Astrocyte (in vitro differentiated cells and primary cell): ENCODE measurements at regions not wholly inside any gene's neighbourhood (a gene's known extent, or its start where the extent isn't known, plus 50 kb on each side); places are given as distances from the start of the nearest gene placed in this dataset.
A peak's percentile ranks its signal among the peaks of the same experiment; 100 is the strongest.

ENCODE experiments used
- DNase-seq: peaks from one replicate; pipeline ENCODE4 v3.0.0-alpha.2; 2010; ENCODE audit warnings: low read depth
- FAIRE-seq: peaks from 2 replicates; lab custom pipeline; 2011; peaks lifted over from hg19 to GRCh38; lab: Jason Lieb, UNC
- H2AFZ ChIP-seq: 2 replicates; pipeline ENCODE4 v1.6.0; 2012; ENCODE audit warnings: low read depth, low read length, inconsistent platforms
- H3K27ac ChIP-seq: 2 replicates; pipeline ENCODE4 v1.5.1; 2011; ENCODE audit warnings: low read depth, low read length, inconsistent platforms
- H3K27me3 ChIP-seq: 2 replicates; pipeline ENCODE4 v1.6.0; 2011; ENCODE audit warnings: low read length, inconsistent platforms; ENCODE audit not compliant: insufficient read depth
- H3K36me3 ChIP-seq: 2 replicates; pipeline ENCODE4 v1.5.1; 2011; ENCODE audit warnings: low read length, inconsistent platforms; ENCODE audit not compliant: insufficient read depth
- H3K4me1 ChIP-seq: 2 replicates; pipeline ENCODE4 v1.5.1; 2011; ENCODE audit warnings: low read length, inconsistent platforms; ENCODE audit not compliant: insufficient read depth
- H3K4me2 ChIP-seq: 2 replicates; pipeline ENCODE4 v1.6.0; 2012; ENCODE audit warnings: low read length, inconsistent platforms
- H3K4me3 ChIP-seq: 2 replicates; pipeline ENCODE4 v1.5.1; 2011; ENCODE audit warnings: low read depth, mild to moderate bottlenecking, low read length, inconsistent platforms; ENCODE audit not compliant: insufficient read depth
- H3K79me2 ChIP-seq: 2 replicates; pipeline ENCODE4 v1.6.0; 2012; ENCODE audit warnings: mild to moderate bottlenecking, low read length, inconsistent platforms; ENCODE audit not compliant: insufficient read depth
- H3K9ac ChIP-seq: 2 replicates; pipeline ENCODE4 v1.6.0; 2012; ENCODE audit warnings: mild to moderate bottlenecking, low read length, inconsistent platforms
- H3K9me3 ChIP-seq: 2 replicates; pipeline ENCODE4 v1.5.1; 2012; ENCODE audit warnings: low read depth, mild to moderate bottlenecking, low read length, inconsistent platforms; ENCODE audit not compliant: insufficient read depth
- H4K20me1 ChIP-seq: 2 replicates; pipeline ENCODE4 v1.6.0; 2012; ENCODE audit warnings: low read length, inconsistent platforms; ENCODE audit not compliant: insufficient read depth
- H3K27ac Mint-ChIP-seq: one replicate; pipeline ENCODE4 v1.8.0; 2021; ENCODE audit warnings: mild to moderate bottlenecking, mixed read lengths; ENCODE audit not compliant: unreplicated experiment
- H3K27me3 Mint-ChIP-seq: one replicate; pipeline ENCODE4 v1.8.0; 2021; ENCODE audit warnings: low read depth, mixed read lengths; ENCODE audit not compliant: unreplicated experiment
- H3K36me3 Mint-ChIP-seq: one replicate; pipeline ENCODE4 v1.8.0; 2021; ENCODE audit warnings: low read depth, mixed read lengths; ENCODE audit not compliant: unreplicated experiment
- H3K4me1 Mint-ChIP-seq: one replicate; pipeline ENCODE4 v1.8.0; 2021; ENCODE audit warnings: low read depth, mixed read lengths; ENCODE audit not compliant: unreplicated experiment
- H3K4me3 Mint-ChIP-seq: one replicate; pipeline ENCODE4 v1.8.0; 2021; ENCODE audit warnings: mild to moderate bottlenecking, moderate library complexity, mixed read lengths; ENCODE audit not compliant: unreplicated experiment
- H3K9me3 Mint-ChIP-seq: one replicate; pipeline ENCODE4 v1.8.0; 2021; ENCODE audit warnings: mild to moderate bottlenecking, mixed read lengths; ENCODE audit not compliant: unreplicated experiment
- CTCF ChIP-seq: IDR thresholded peaks from 2 replicates; pipeline ENCODE4 v1.5.1; 2011; ENCODE audit warnings: low read depth, mild to moderate bottlenecking, inconsistent platforms, low read length, moderate library complexity; ENCODE audit not compliant: insufficient read depth
- EZH2 ChIP-seq: IDR thresholded peaks from 2 replicates; pipeline ENCODE4 v1.6.1; 2012; ENCODE audit warnings: mild to moderate bottlenecking, low read length, inconsistent platforms; ENCODE audit not compliant: insufficient read depth

GRCh38 chr9:614431-614830 is 227.1 kb upstream of the DMRT1 start:
- Mint-ChIP-seq H3K36me3 (no peaks in the 10 kb centered on the region), H3K4me3 (no peak overlapping the region), H3K27ac (peak overlapping the region; percentile 55), H3K4me1 (peaks cover 7% of the 10 kb centered on the region), H3K27me3 (no peaks in the 10 kb centered on the region), H3K9me3 (no peaks in the 10 kb centered on the region)
- no peak for DNase-seq
- Histone ChIP-seq H3K4me3 (no peak overlapping the region), H4K20me1 (no peaks in the 10 kb centered on the region), H3K9ac (no peak overlapping the region), H3K27me3 (no peaks in the 10 kb centered on the region), H2AFZ (no peak overlapping the region), H3K4me1 (peaks cover 11% of the 10 kb centered on the region), H3K79me2 (no peaks in the 10 kb centered on the region), H3K27ac (no peak overlapping the region), H3K4me2 (no peak overlapping the region), H3K36me3 (no peaks in the 10 kb centered on the region), H3K9me3 (no peaks in the 10 kb centered on the region)
- no peak for FAIRE-seq
- TF ChIP-seq CTCF, result no peak
- TF ChIP-seq EZH2, result no peak

GRCh38 chr9:615756-616155 is 225.7 kb upstream of the DMRT1 start:
- Histone ChIP-seq H3K4me3 (no peak overlapping the region), H3K27me3 (no peaks in the 10 kb centered on the region), H3K79me2 (no peaks in the 10 kb centered on the region), H3K4me2 (no peak overlapping the region), H3K9me3 (no peaks in the 10 kb centered on the region), H3K27ac (no peak overlapping the region), H2AFZ (no peak overlapping the region), H3K4me1 (peaks cover 11% of the 10 kb centered on the region), H3K9ac (no peak overlapping the region), H3K36me3 (no peaks in the 10 kb centered on the region), H4K20me1 (no peaks in the 10 kb centered on the region)
- H3K27ac Mint-ChIP-seq, result no peak overlapping the region
- no peak overlapping the region for H3K4me3 Mint-ChIP-seq
- no peaks in the 10 kb centered on the region for H3K36me3 Mint-ChIP-seq
- DNase-seq (no peak), FAIRE-seq (no peak)
- H3K27me3 Mint-ChIP-seq, result no peaks in the 10 kb centered on the region
- TF ChIP-seq EZH2 (no peak), CTCF (no peak)
- peaks cover 7% of the 10 kb centered on the region for H3K4me1 Mint-ChIP-seq
- no peaks in the 10 kb centered on the region for H3K9me3 Mint-ChIP-seq

- H3K36me3 Mint-ChIP-seq, result no peaks in the 10 kb centered on the region
These were observed 224.8 kb upstream of the DMRT1 start for GRCh38 chr9:616694-617093.

More at GRCh38 chr9:616694-617093, 224.8 kb upstream of the DMRT1 start:
- Histone ChIP-seq H3K4me2 (no peak overlapping the region), H3K9me3 (no peaks in the 10 kb centered on the region), H3K36me3 (no peaks in the 10 kb centered on the region), H3K4me3 (no peak overlapping the region), H3K27me3 (no peaks in the 10 kb centered on the region), H3K27ac (no peak overlapping the region), H4K20me1 (no peaks in the 10 kb centered on the region), H3K4me1 (peaks cover 11% of the 10 kb centered on the region), H2AFZ (no peak overlapping the region), H3K79me2 (no peaks in the 10 kb centered on the region), H3K9ac (no peak overlapping the region)
- Mint-ChIP-seq H3K27me3 (no peaks in the 10 kb centered on the region), H3K4me3 (no peak overlapping the region), H3K4me1 (peaks cover 7% of the 10 kb centered on the region), H3K9me3 (no peaks in the 10 kb centered on the region), H3K27ac (no peak overlapping the region)
- DNase-seq (no peak), FAIRE-seq (no peak)
- no peak for TF ChIP-seq CTCF
- no peak for TF ChIP-seq EZH2
